Epithelial cell of esophagus (primary cell): ENCODE measurements at regions not wholly inside any gene's neighbourhood (a gene's known extent, or its start where the extent isn't known, plus 50 kb on each side); places are given as distances from the start of the nearest gene placed in this dataset.
A peak's percentile ranks its signal among the peaks of the same experiment; 100 is the strongest.

Source experiments
- DNase-seq: peaks from one replicate; pipeline ENCODE4 v3.0.0; 2010; ENCODE audit warnings: low read depth
- H3K4me3 ChIP-seq: 2 replicates; pipeline ENCODE4 v1.5.1; 2011; ENCODE audit warnings: mild to moderate bottlenecking, low read length, control low read depth
- CTCF ChIP-seq: IDR thresholded peaks from 2 replicates; pipeline ENCODE4 v1.5.1; 2011; ENCODE audit warnings: low read depth, mild to moderate bottlenecking, low read length, control low read depth, inconsistent platforms; ENCODE audit not compliant: insufficient read depth; ENCODE audit errors: missing control alignments

- no peak overlapping the region for H3K4me3 ChIP-seq
- no peak for TF ChIP-seq CTCF
- DNase-seq = no peak
These were observed 646.9 kb upstream of the LMCD1 start for GRCh38 chr3:7854721-7855120.

- H3K4me3 ChIP-seq = no peak overlapping the region
- no peak for TF ChIP-seq CTCF
- no peak for DNase-seq
These were observed 636.0 kb upstream of the LMCD1 start for GRCh38 chr3:7865611-7866010.

DNA sequence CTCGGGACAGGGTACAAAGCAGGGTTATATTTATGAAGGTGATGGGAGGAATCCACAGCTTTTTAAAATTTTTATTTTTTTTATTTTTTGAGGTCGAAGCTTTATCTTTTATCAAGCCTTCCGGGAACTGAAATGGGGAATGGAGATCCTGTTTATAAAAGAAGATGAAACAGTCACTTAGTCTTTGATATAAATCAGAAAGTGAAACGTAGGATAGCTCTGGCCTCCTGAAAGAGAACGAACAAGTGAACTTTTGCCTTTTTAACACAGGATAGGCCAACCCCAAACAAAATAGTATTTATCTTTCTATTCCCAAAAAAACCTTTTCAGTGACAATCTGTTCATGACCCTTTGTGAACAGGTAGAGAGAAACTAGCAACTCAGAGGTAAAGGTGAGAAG, 634.0 kb upstream of the LMCD1 start:
- DNase-seq = no peak
- no peak overlapping the region for H3K4me3 ChIP-seq
- no peak for TF ChIP-seq CTCF

- no peak for DNase-seq
- no peak for TF ChIP-seq CTCF
- no peak overlapping the region for H3K4me3 ChIP-seq
These were observed 630.5 kb upstream of the LMCD1 start for GRCh38 chr3:7871003-7871560.

DNA sequence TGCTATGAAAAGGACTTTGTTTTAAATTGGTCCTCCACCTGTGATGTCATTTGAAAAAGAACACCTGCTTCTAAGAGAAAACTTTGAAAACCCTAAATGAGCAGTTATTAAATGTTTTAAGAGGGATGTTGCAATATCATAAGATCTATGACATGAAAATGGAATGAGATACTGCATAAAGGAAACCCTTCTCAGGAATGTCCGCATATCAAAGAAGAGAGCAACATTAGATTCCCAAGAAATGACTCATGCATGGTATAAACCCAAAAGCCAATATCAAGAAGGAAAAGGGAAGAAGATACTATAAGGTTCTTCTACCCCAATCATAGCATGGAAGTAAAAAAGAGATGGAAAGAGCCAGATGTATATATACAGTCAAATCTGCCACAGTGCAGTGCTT, 627.5 kb upstream of the LMCD1 start:
- no peak for TF ChIP-seq CTCF
- peak; percentile 16 for DNase-seq
- no peak overlapping the region for H3K4me3 ChIP-seq

DNA sequence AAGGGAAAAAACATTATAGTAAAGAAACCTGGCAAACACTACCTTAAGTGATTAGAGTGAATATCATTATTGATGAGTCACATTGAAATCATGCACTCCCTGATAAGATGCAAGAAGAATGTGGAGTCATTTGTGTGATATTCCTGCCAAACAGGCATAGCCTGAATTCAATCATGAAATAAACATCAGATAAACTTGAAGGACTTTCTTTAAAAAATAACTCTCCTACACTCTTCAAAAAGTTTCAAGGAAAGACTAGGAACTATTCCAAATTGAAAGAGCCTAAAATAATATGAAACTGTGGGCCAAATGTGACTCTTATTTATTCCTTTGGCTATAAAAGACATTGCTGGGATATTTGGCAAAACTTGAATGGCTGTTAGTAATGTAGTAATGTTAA, 625.7 kb upstream of the LMCD1 start:
- H3K4me3 ChIP-seq = no peak overlapping the region
- peak; percentile 82 for DNase-seq
- no peak for TF ChIP-seq CTCF

- H3K4me3 ChIP-seq = no peak overlapping the region
- TF ChIP-seq CTCF = no peak
- peak; percentile 73 for DNase-seq
These were observed 624.8 kb upstream of the LMCD1 start for GRCh38 chr3:7876741-7877297.
